ENCODE measurements at regions not wholly inside any gene's neighbourhood (a gene's known extent, or its start where the extent isn't known, plus 50 kb on each side); places are given as distances from the start of the nearest gene placed in this dataset.

DNA sequence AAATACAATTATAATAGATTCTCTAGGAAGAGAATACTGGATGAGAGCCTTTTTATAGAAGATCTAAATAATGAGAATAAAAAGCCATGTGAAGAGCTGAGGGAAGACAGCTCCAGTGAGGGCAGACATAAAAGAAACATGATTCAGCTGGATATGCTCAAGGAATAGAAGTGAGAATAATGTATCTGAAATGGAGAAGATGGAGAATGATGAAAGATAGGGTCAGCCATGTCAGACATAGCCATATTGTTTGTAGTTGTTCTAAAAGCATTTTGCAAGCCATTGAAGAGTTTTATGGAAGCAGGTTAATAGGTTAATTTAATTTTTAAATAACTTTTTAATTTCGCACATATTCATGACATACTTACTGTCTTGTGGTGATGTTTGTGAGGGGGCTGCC, 713.5 kb upstream of the ARPP21 start:
- TF ChIP-seq EZH2 (IDR thresholded peaks at IDR 0.05; ENCODE audit: borderline replicate concordance, low read depth, low read length, severe bottlenecking) = no peak
- TF ChIP-seq POLR2A (IDR thresholded peaks at IDR 0.05; ENCODE audit: low read depth, low read length) = no peak
- TF ChIP-seq, protein P1, sequence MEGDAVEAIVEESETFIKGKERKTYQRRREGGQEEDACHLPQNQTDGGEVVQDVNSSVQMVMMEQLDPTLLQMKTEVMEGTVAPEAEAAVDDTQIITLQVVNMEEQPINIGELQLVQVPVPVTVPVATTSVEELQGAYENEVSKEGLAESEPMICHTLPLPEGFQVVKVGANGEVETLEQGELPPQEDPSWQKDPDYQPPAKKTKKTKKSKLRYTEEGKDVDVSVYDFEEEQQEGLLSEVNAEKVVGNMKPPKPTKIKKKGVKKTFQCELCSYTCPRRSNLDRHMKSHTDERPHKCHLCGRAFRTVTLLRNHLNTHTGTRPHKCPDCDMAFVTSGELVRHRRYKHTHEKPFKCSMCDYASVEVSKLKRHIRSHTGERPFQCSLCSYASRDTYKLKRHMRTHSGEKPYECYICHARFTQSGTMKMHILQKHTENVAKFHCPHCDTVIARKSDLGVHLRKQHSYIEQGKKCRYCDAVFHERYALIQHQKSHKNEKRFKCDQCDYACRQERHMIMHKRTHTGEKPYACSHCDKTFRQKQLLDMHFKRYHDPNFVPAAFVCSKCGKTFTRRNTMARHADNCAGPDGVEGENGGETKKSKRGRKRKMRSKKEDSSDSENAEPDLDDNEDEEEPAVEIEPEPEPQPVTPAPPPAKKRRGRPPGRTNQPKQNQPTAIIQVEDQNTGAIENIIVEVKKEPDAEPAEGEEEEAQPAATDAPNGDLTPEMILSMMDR (IDR thresholded peaks at IDR 0.05; ENCODE audit: extremely low read depth in 1 of 2, insufficient read depth in 1 of 2, low read depth in 1 of 2, low read length in 2 of 2) = no peak
- TF ChIP-seq POLR2AphosphoS5 (IDR thresholded peaks at IDR 0.05; ENCODE audit: insufficient read depth, low read depth, low read length) = no peak
- no peak for TF ChIP-seq MAX (IDR thresholded peaks at IDR 0.05; ENCODE audit: insufficient read depth, insufficient read length)
- TF ChIP-seq MYC (IDR thresholded peaks at IDR 0.05; ENCODE audit: low read depth, low read length) = no peak

All from endothelial cell of umbilical vein (primary cell).